ENCODE measurements at regions not wholly inside any gene's neighbourhood (a gene's known extent, or its start where the extent isn't known, plus 50 kb on each side); places are given as distances from the start of the nearest gene placed in this dataset.

DNA sequence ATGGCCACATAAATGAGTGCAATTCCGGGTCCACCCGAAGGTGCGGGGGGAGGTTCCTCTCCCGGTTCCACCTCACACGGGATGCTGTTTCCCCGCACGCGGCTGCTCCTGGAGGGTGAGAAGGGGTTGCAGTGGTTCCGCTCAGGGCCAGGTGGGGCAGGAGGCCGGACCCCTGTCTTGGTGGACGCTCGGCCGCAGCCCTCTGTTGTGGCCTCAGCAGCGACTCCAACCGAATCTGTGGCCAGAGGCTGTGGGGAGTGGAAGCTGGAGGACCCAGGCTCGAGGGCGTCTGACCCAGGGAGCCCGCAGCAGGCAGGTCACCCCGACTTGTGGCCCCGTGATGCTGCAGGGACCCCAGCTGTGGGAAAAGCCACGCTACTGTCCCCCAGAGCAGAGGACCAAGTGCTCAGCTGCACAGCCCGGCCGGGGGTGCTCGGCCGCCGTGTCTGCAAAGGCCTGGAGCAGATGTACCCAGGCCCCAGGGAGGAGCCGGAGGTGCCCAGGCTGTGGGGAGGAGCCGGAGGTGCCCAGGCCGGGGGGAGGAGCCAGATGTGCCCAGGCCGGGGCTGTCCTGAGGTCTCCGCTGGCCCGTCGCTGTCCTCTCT, 83.9 kb downstream of the RTP5 start:
- H3K27ac ChIP-seq (ENCODE audit: control insufficient read depth, insufficient read depth), result no peak overlapping the region
- ATAC-seq (no peak), FAIRE-seq (no peak), DNase-seq (ENCODE audit: low read depth, low spot score) (no peak)
- RAD21 ChIA-PET (ENCODE audit: unreplicated experiment), result no interaction called here
- no peak for TF ChIP-seq GABPA (IDR thresholded peaks at IDR 0.05; ENCODE audit: low read depth)
- TF ChIP-seq NFXL1 (IDR thresholded peaks at IDR 0.05; ENCODE audit: borderline replicate concordance), result no peak
- TF ChIP-seq, protein P1, sequence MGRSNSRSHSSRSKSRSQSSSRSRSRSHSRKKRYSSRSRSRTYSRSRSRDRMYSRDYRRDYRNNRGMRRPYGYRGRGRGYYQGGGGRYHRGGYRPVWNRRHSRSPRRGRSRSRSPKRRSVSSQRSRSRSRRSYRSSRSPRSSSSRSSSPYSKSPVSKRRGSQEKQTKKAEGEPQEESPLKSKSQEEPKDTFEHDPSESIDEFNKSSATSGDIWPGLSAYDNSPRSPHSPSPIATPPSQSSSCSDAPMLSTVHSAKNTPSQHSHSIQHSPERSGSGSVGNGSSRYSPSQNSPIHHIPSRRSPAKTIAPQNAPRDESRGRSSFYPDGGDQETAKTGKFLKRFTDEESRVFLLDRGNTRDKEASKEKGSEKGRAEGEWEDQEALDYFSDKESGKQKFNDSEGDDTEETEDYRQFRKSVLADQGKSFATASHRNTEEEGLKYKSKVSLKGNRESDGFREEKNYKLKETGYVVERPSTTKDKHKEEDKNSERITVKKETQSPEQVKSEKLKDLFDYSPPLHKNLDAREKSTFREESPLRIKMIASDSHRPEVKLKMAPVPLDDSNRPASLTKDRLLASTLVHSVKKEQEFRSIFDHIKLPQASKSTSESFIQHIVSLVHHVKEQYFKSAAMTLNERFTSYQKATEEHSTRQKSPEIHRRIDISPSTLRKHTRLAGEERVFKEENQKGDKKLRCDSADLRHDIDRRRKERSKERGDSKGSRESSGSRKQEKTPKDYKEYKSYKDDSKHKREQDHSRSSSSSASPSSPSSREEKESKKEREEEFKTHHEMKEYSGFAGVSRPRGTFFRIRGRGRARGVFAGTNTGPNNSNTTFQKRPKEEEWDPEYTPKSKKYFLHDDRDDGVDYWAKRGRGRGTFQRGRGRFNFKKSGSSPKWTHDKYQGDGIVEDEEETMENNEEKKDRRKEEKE (IDR thresholded peaks at IDR 0.05), result no peak
- no peak for TF ChIP-seq RAD51 (IDR thresholded peaks at IDR 0.05)
- TF ChIP-seq ZNF622 (IDR thresholded peaks at IDR 0.05), result no peak
- TF ChIP-seq, protein P2, sequence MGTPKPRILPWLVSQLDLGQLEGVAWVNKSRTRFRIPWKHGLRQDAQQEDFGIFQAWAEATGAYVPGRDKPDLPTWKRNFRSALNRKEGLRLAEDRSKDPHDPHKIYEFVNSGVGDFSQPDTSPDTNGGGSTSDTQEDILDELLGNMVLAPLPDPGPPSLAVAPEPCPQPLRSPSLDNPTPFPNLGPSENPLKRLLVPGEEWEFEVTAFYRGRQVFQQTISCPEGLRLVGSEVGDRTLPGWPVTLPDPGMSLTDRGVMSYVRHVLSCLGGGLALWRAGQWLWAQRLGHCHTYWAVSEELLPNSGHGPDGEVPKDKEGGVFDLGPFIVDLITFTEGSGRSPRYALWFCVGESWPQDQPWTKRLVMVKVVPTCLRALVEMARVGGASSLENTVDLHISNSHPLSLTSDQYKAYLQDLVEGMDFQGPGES (IDR thresholded peaks at IDR 0.05), result no peak
- TF ChIP-seq ZNF24 (IDR thresholded peaks at IDR 0.05), result no peak
- no peak for TF ChIP-seq JUND (IDR thresholded peaks at IDR 0.05; ENCODE audit: low read depth, low read length)
- TF ChIP-seq FOXK2 (IDR thresholded peaks at IDR 0.05), result no peak
- TF ChIP-seq CHD2 (IDR thresholded peaks at IDR 0.05; ENCODE audit: borderline replicate concordance, low read depth, low read length), result no peak
- TF ChIP-seq ESRRA (IDR thresholded peaks at IDR 0.05; ENCODE audit: low read length), result no peak
- no peak for TF ChIP-seq SIX5 (IDR thresholded peaks at IDR 0.05; ENCODE audit: low read depth, low read length, severe bottlenecking)
- TF ChIP-seq SREBF2 (IDR thresholded peaks at IDR 0.05; ENCODE audit: low read length), result no peak
- TF ChIP-seq CBX5 (IDR thresholded peaks at IDR 0.05; ENCODE audit: low read depth), result no peak
- TF ChIP-seq, protein P3, sequence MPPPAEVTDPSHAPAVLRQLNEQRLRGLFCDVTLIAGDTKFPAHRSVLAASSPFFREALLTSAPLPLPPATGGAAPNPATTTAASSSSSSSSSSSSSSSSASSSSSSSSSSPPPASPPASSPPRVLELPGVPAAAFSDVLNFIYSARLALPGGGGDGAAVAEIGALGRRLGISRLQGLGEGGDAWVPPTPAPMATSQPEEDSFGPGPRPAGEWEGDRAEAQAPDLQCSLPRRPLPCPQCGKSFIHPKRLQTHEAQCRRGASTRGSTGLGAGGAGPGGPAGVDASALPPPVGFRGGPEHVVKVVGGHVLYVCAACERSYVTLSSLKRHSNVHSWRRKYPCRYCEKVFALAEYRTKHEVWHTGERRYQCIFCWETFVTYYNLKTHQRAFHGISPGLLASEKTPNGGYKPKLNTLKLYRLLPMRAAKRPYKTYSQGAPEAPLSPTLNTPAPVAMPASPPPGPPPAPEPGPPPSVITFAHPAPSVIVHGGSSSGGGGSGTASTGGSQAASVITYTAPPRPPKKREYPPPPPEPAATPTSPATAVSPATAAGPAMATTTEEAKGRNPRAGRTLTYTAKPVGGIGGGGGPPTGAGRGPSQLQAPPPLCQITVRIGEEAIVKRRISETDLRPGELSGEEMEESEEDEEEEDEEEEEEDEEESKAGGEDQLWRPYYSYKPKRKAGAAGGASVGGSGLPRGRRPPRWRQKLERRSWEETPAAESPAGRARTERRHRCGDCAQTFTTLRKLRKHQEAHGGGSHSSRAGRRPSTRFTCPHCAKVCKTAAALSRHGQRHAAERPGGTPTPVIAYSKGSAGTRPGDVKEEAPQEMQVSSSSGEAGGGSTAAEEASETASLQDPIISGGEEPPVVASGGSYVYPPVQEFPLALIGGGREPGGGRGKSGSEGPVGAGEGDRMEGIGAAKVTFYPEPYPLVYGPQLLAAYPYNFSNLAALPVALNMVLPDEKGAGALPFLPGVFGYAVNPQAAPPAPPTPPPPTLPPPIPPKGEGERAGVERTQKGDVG (CRISPR knock-in tag; IDR thresholded peaks at IDR 0.05), result no peak
- no peak for TF ChIP-seq YBX1 (IDR thresholded peaks at IDR 0.05)
- TF ChIP-seq, protein P4, sequence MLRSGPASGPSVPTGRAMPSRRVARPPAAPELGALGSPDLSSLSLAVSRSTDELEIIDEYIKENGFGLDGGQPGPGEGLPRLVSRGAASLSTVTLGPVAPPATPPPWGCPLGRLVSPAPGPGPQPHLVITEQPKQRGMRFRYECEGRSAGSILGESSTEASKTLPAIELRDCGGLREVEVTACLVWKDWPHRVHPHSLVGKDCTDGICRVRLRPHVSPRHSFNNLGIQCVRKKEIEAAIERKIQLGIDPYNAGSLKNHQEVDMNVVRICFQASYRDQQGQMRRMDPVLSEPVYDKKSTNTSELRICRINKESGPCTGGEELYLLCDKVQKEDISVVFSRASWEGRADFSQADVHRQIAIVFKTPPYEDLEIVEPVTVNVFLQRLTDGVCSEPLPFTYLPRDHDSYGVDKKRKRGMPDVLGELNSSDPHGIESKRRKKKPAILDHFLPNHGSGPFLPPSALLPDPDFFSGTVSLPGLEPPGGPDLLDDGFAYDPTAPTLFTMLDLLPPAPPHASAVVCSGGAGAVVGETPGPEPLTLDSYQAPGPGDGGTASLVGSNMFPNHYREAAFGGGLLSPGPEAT (IDR thresholded peaks at IDR 0.05; ENCODE audit: low read depth), result no peak
- H3K79me2 ChIP-seq (ENCODE audit: control insufficient read depth, insufficient read depth, low read length), result no peaks in the 10 kb centered on the region
- H3K36me3 ChIP-seq (ENCODE audit: control insufficient read depth in 2 of 2, insufficient read depth in 2 of 2, low read length in 1 of 2), result no peaks in the 10 kb centered on the region
- CTCF ChIA-PET, result interaction anchor here (1.3 kb wide), 1 partner anchor 45 kb away, joined by 4 read pairs; no protein-coding TSS in a partner anchor
- no peak overlapping the region for H2AFZ ChIP-seq (ENCODE audit: control insufficient read depth, low read depth, low read length)
- in situ Hi-C loops (cut with MboI), result no loop called here
- H3K4me2 ChIP-seq (ENCODE audit: control insufficient read depth, insufficient read depth), result no peak overlapping the region
- H3K27me3 ChIP-seq (replicated peaks in 1 of 2; ENCODE audit: control insufficient read depth in 2 of 2, insufficient read depth in 2 of 2, low read length in 1 of 2), result no peaks in the 10 kb centered on the region
- no peak overlapping the region for H3K4me3 ChIP-seq
- H3K9ac ChIP-seq (ENCODE audit: control insufficient read depth, insufficient read depth, low read length), result no peak overlapping the region
- SMC1A ChIA-PET (ENCODE audit: uncharacterized antibody, unreplicated experiment), result interaction anchor here (1.0 to 1.6 kb wide), 2 partner anchors 9 to 12 kb away, joined by 3 read pairs; no protein-coding TSS in a partner anchor
- no peaks in the 10 kb centered on the region for H4K20me1 ChIP-seq (ENCODE audit: control insufficient read depth, insufficient read depth)
- H3K4me1 ChIP-seq (ENCODE audit: control insufficient read depth, insufficient read depth, low read length), result no peaks in the 10 kb centered on the region
- no TSS peak for BruUV-seq (replicated peaks)
- intact Hi-C loops (cut with micrococcal nuclease; ENCODE audit: unreplicated experiment), result no loop called here
- WGBS (ENCODE audit: insufficient coverage, insufficient replicate concordance, low lambda C conversion rate, missing lambda C conversion rate), result 88% methylated on average over 31 of the region's 33 CpGs
- peaks cover 1% of the 10 kb centered on the region; the same call in 2 of the 3 replicates for H3K9me3 ChIP-seq (replicated peaks; ENCODE audit: control insufficient read depth, insufficient read depth, low read length)
- POLR2A ChIA-PET, result no interaction called here
